Tibial nerve (tissue), 4 donors: ENCODE measurements at regions not wholly inside any gene's neighbourhood (a gene's known extent, or its start where the extent isn't known, plus 50 kb on each side); places are given as distances from the start of the nearest gene placed in this dataset.
"Not testable (repeated sequence)": the region's sequence is repeated elsewhere in the genome, so short reads cannot be mapped to it uniquely, and the experiment has no call there.

Source experiments
- DNase-seq, 2 donors: peaks; one replicate each; pipeline ENCODE4 v3.0.0-alpha.2; 2019; ENCODE audit warnings: low spot score in 2 of 2
- H3K27ac ChIP-seq, 4 donors: fragments of 200-600 bp; sonication (generic) in 3 of 4; one replicate each; pipeline ENCODE4 v1.5.1; 2017 to 2019; ENCODE audit warnings: mild to moderate bottlenecking in 1 of 4
- H3K27me3 ChIP-seq, 2 donors: fragments of 200-600 bp; sonication (generic) in 1 of 2; one replicate each; pipeline versions ENCODE4 v1.5.1 to v1.6.0; 2017 to 2019
- H3K36me3 ChIP-seq, 3 donors: fragments of 200-600 bp; sonication (generic); one replicate each; pipeline ENCODE4 v1.5.1; 2018 to 2019
- H3K4me1 ChIP-seq, 4 donors: fragments of 200-600 bp; sonication (generic) in 3 of 4; one replicate each; pipeline ENCODE4 v1.5.1; 2017 to 2019
- H3K4me3 ChIP-seq, 4 donors: fragments of 200-600 bp; sonication (generic) in 3 of 4; one replicate each; pipeline ENCODE4 v1.5.1; 2017 to 2019; ENCODE audit warnings: mild to moderate bottlenecking in 1 of 4, moderate library complexity in 1 of 4
- H3K9me3 ChIP-seq, 4 donors: fragments of 200-600 bp; sonication (generic) in 3 of 4; one replicate each; pipeline ENCODE4 v1.5.1; 2017 to 2019
- CTCF ChIP-seq, 5 experiments: fragments of 200-600 bp in 3 of 5; fragments of 450-650 bp in 2 of 5; sonication (generic) in 3 of 5; IDR thresholded peaks; one replicate each; pipeline ENCODE4 v1.5.1; 2016 to 2019; ENCODE audit warnings: antibody characterized with exemption in 5 of 5, mild to moderate bottlenecking in 3 of 5, moderate library complexity in 2 of 5
- EP300 ChIP-seq, 2 donors: sonication (generic); formaldehyde crosslinking; IDR thresholded peaks; one replicate each; pipeline ENCODE4 v1.6.1; 2017; ENCODE audit warnings: antibody characterized with exemption in 2 of 2, mild to moderate bottlenecking in 1 of 2
- POLR2A ChIP-seq, 2 donors: fragments of 450-650 bp; IDR thresholded peaks; one replicate each; pipeline ENCODE4 v1.6.1; 2017; ENCODE audit warnings: antibody characterized with exemption in 2 of 2, mild to moderate bottlenecking in 2 of 2, moderate library complexity in 2 of 2
- WGBS, 2 donors: methylation state at CpG; one replicate each; pipeline ENCODE4 v1.1.5; 2018; 5-methylcytosine and 5-hydroxymethylcytosine counted together

- Histone ChIP-seq H3K9me3 (no peaks in the 10 kb centered on the region), H3K4me1 (no peaks in the 10 kb centered on the region), H3K36me3 (no peaks in the 10 kb centered on the region), H3K27me3 (no peaks in the 10 kb centered on the region), H3K4me3 (no peak overlapping the region), H3K27ac (no peak overlapping the region)
- DNase-seq = no peak
- TF ChIP-seq POLR2A (IDR thresholded peaks at IDR 0.05) (no peak), CTCF (IDR thresholded peaks at IDR 0.05) (no peak)
- 64 to 81% methylated on average over 5 of the region's 5 CpGs for WGBS, 2 donors
These were observed 56.2 kb upstream of the ARHGEF7 start for GRCh38 chr13:111058796-111059506.

GRCh38 chr13:111058339-111058738 lies 56.8 kb upstream of the ARHGEF7 start:
- H3K4me1 ChIP-seq, DNase-seq, H3K36me3 ChIP-seq, H3K9me3 ChIP-seq, H3K4me3 ChIP-seq, H3K27me3 ChIP-seq, H3K27ac ChIP-seq: not testable (repeated sequence)

- not testable (repeated sequence) for H3K4me3 ChIP-seq, H3K36me3 ChIP-seq, H3K27ac ChIP-seq, DNase-seq, H3K27me3 ChIP-seq, H3K9me3 ChIP-seq
- 88 to 90% methylated on average over 19 of the region's 21 CpGs for WGBS, 2 donors
- H3K4me1 ChIP-seq = peaks cover 0 to 19% (median 6%) of the 10 kb centered on the region in 4 donors
These were observed 63.3 kb upstream of the ARHGEF7 start for GRCh38 chr13:111051726-111052232.

GRCh38 chr13:111051041-111051725 lies 63.9 kb upstream of the ARHGEF7 start:
- Histone ChIP-seq H3K36me3 (no peaks in the 10 kb centered on the region), H3K9me3 (no peaks in the 10 kb centered on the region), H3K4me1 (peaks cover 0 to 24% (median 9%) of the 10 kb centered on the region in 4 donors), H3K27me3 (no peaks in the 10 kb centered on the region), H3K27ac (no peak overlapping the region), H3K4me3 (no peak overlapping the region)
- TF ChIP-seq POLR2A (IDR thresholded peaks at IDR 0.05) = no peak
- TF ChIP-seq CTCF (IDR thresholded peaks at IDR 0.05) = no peak
- TF ChIP-seq EP300 (IDR thresholded peaks at IDR 0.05) = no peak
- 73 to 93% methylated on average over 6 of the region's 6 CpGs for WGBS, 2 donors
- DNase-seq = no peak

GRCh38 chr13:111050539-111050879 lies 64.6 kb upstream of the ARHGEF7 start:
- WGBS, 2 donors = 31 to 38% methylated on average over 4 of the region's 4 CpGs
- H3K4me1 ChIP-seq = peaks cover 0 to 24% (median 9%) of the 10 kb centered on the region in 4 donors
- no peak for DNase-seq
- no peaks in the 10 kb centered on the region for H3K36me3 ChIP-seq
- peaks cover 0 to 1% (median 0%) of the 10 kb centered on the region in 4 donors for H3K9me3 ChIP-seq
- TF ChIP-seq CTCF (IDR thresholded peaks at IDR 0.05) = peak in 1 of 5 experiments; percentile 1
- no peak for TF ChIP-seq EP300 (IDR thresholded peaks at IDR 0.05)
- peak overlapping the region in 1 of 4 donors; percentile 15 for H3K27ac ChIP-seq
- no peaks in the 10 kb centered on the region for H3K27me3 ChIP-seq
- no peak overlapping the region for H3K4me3 ChIP-seq

- Histone ChIP-seq H3K9me3 (peaks cover 0 to 5% (median 0%) of the 10 kb centered on the region in 4 donors), H3K27me3 (no peaks in the 10 kb centered on the region), H3K36me3 (no peaks in the 10 kb centered on the region), H3K27ac (peak overlapping the region in 1 of 4 donors; percentile 16), H3K4me1 (peaks cover 0 to 24% (median 9%) of the 10 kb centered on the region in 4 donors), H3K4me3 (no peak overlapping the region)
- TF ChIP-seq EP300 (IDR thresholded peaks at IDR 0.05) (no peak), CTCF (IDR thresholded peaks at IDR 0.05) (peak in 4 of 5 experiments; percentile 42 to 68 (median 50)), POLR2A (IDR thresholded peaks at IDR 0.05) (no peak)
- DNase-seq = peak; percentile 29 to 69
- WGBS, 2 donors = 58 to 65% methylated on average over 19 of the region's 19 CpGs
These were observed 65.1 kb upstream of the ARHGEF7 start for GRCh38 chr13:111049791-111050538.
